Psoas muscle (tissue), 7 donors: ENCODE measurements at regions not wholly inside any gene's neighbourhood (a gene's known extent, or its start where the extent isn't known, plus 50 kb on each side); places are given as distances from the start of the nearest gene placed in this dataset.

ENCODE experiments used
- ATAC-seq, 4 donors: fragments of 200-7000 bp; cut with Tn5 transposase; one replicate each; pipeline ENCODE4 v1.9.1; 2020; ENCODE audit warnings: moderate library complexity in 3 of 4, mild to moderate bottlenecking in 2 of 4
- DNase-seq, 2 donors: peaks; one replicate each; pipeline ENCODE4 v3.0.0-alpha.2; 2020
- H3K27ac ChIP-seq: fragments of 200-600 bp; one replicate; pipeline ENCODE4 v1.8.0; 2022
- H3K27me3 ChIP-seq, 3 donors: fragments of 200-600 bp in 1 of 3; one replicate each; pipeline versions ENCODE4 v1.6.1 to v1.8.0; 2013 to 2022; ENCODE audit warnings: low read length in 2 of 3, mild to moderate bottlenecking in 2 of 3, moderate library complexity in 1 of 3; ENCODE audit not compliant: insufficient read depth in 3 of 3
- H3K36me3 ChIP-seq, 2 donors: fragments of 200-600 bp in 1 of 2; one replicate each; pipeline versions ENCODE4 v1.6.1 to v1.8.0; 2013 to 2022; ENCODE audit warnings: low read depth in 1 of 2, mild to moderate bottlenecking in 1 of 2, moderate library complexity in 1 of 2; ENCODE audit not compliant: insufficient read depth in 1 of 2
- H3K4me1 ChIP-seq: fragments of 200-600 bp; one replicate; pipeline ENCODE4 v1.8.0; 2022
- H3K4me3 ChIP-seq: fragments of 200-600 bp; one replicate; pipeline ENCODE4 v1.8.0; 2022; ENCODE audit warnings: mild to moderate bottlenecking
- H3K9me3 ChIP-seq: fragments of 200-600 bp; one replicate; pipeline ENCODE4 v1.8.0; 2022
- CTCF ChIP-seq: fragments of 200-600 bp; IDR thresholded peaks from one replicate; pipeline ENCODE4 v1.8.0; 2022; ENCODE audit warnings: antibody characterized with exemption
- WGBS, 3 donors: extraction: QIAGEN DNeasy Blood & Tissue Kit; methylation state at CpG; one replicate each; pipeline versions ENCODE4 v1.1.6 to v1.1.7; 2013; 5-methylcytosine and 5-hydroxymethylcytosine counted together
- intact Hi-C, 2 donors: fragments of 100-400 bp; cut with DNase I; formaldehyde crosslinking; loops; one replicate each; pipeline versions ENCODE4 v1.11.0 to v1.14.2; 2022
- donor health status: healthy with polysubstance abuse.
- donor health status: DM: no; HTN: no; CAD: no; lungs with moderate emphysema.
- donor health status: Bipolar disorder and iron deficiency.
- donor health status: healthy.
- donor health status: DM: yes; HTN: yes; CAD: no.
- donor health status: DM: no; HTN: no; CAD: no.
- donor health status: DM: yes; HTN: yes; CAD: no.

GRCh38 chr5:135741040-135741439 is 93.4 kb upstream of the SLC25A48 start:
- DNase-seq (no peak), ATAC-seq (no peak)
- Histone ChIP-seq H3K27ac (no peak overlapping the region), H3K27me3 (no peaks in the 10 kb centered on the region), H3K36me3 (no peaks in the 10 kb centered on the region), H3K4me3 (no peak overlapping the region), H3K9me3 (no peaks in the 10 kb centered on the region), H3K4me1 (no peaks in the 10 kb centered on the region)
- intact Hi-C loops = no loop called here
- WGBS, 3 donors = 83 to 97% (median 91%) methylated on average over 2 of the region's 2 CpGs
- TF ChIP-seq CTCF = no peak

GRCh38 chr5:135740475-135740874 is 94.0 kb upstream of the SLC25A48 start:
- TF ChIP-seq CTCF = no peak
- Histone ChIP-seq H3K27me3 (no peaks in the 10 kb centered on the region), H3K36me3 (no peaks in the 10 kb centered on the region), H3K4me3 (no peak overlapping the region), H3K9me3 (no peaks in the 10 kb centered on the region), H3K4me1 (no peaks in the 10 kb centered on the region), H3K27ac (no peak overlapping the region)
- WGBS, 3 donors = 64 to 75% (median 66%) methylated on average over 2 of the region's 2 CpGs
- ATAC-seq = no peak
- intact Hi-C loops = no loop called here
- no peak for DNase-seq

- H3K27me3 ChIP-seq = no peaks in the 10 kb centered on the region
- DNase-seq (no peak), ATAC-seq (no peak)
- no peaks in the 10 kb centered on the region for H3K9me3 ChIP-seq
- no peak overlapping the region for H3K27ac ChIP-seq
- 45 to 47% (median 47%) methylated on average over 3 of the region's 3 CpGs for WGBS, 3 donors
- no peaks in the 10 kb centered on the region for H3K36me3 ChIP-seq
- intact Hi-C loops = no loop called here
- no peak overlapping the region for H3K4me3 ChIP-seq
- no peak for TF ChIP-seq CTCF
- H3K4me1 ChIP-seq = no peaks in the 10 kb centered on the region
Measured at GRCh38 chr5:135739383-135739981, 95.0 kb upstream of the SLC25A48 start.

- TF ChIP-seq CTCF = no peak
- DNase-seq = no peak
- intact Hi-C loops = no loop called here
Measured at GRCh38 chr5:135738564-135738875, 95.9 kb upstream of the SLC25A48 start.

More at GRCh38 chr5:135738564-135738875, 95.9 kb upstream of the SLC25A48 start:
- H3K27ac ChIP-seq = no peak overlapping the region
- H3K36me3 ChIP-seq = no peaks in the 10 kb centered on the region
- H3K9me3 ChIP-seq = no peaks in the 10 kb centered on the region
- WGBS, 3 donors = 84 to 93% (median 85%) methylated on average over 5 of the region's 5 CpGs
- H3K4me1 ChIP-seq = no peaks in the 10 kb centered on the region
- ATAC-seq = no peak
- H3K27me3 ChIP-seq = no peaks in the 10 kb centered on the region
- no peak overlapping the region for H3K4me3 ChIP-seq
